NCI-H128 (cell line): ENCODE measurements at regions not wholly inside any gene's neighbourhood (a gene's known extent, or its start where the extent isn't known, plus 50 kb on each side); places are given as distances from the start of the nearest gene placed in this dataset.

ENCODE experiments used
- DNase-seq: peaks from one replicate; lab custom pipeline; 2025; ENCODE audit not compliant: unreplicated experiment; lab: John Stamatoyannopoulos, UW

DNA sequence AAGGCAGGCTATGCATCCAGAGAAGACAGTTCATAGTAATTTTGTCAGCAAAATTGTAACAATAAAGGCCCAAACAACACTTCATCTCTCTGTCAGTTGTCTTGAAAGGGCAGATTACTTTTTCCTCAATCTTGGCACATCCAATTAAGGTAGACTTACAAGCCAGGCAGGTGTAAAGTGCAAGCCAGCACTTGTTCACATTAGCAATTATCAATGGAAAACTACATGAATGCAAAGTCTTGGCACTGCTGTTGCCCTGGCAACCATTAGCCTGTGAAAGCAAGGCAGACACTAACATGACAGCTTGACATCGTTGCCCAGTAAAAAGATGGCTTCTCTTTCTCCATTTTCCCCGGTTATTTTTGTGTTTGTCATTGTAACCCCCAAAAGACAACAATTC, 677.2 kb upstream of the TENM4 start:
- DNase-seq: no peak

- no peak for DNase-seq
These were observed 676.0 kb upstream of the TENM4 start for GRCh38 chr11:80116796-80117195.

DNA sequence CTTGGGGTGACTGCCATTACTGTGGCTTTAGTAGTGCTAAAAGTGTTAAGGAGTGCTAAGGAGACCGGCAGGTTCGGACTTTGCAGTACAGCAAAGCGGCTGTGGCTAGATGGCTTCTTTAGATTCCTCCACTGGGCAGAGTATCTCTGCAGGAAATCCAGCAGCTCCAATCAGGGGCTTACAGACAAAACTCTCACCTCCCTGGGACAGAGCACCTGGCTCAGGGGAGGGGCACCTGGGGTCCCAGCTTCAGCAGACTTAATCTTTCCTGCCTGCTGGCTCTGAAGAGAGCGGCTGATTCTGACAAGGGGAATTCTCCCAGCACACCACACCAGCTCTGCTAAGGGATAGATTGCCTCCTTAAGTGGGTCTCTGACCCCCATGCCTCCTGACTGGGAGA, 668.8 kb upstream of the TENM4 start:
- DNase-seq: no peak

DNA sequence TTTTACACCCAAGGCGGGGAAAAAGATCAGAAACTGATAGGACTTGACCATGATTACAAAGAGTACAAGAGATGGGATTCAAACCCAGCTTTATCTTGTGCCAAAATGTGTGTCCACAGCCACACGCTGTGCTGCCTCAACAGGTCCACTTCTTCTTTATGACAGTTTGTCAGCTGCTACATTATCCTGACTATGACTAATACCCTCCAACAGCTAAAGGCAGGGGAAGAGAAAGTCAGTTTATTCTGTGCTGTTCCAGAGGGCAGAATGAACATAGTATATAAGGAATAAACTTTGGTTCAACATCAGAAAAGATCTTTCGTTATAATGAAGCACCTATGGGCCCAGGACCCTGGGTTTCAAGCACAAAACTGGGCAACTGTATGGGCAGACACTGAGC, 668.2 kb upstream of the TENM4 start:
- no peak for DNase-seq

DNA sequence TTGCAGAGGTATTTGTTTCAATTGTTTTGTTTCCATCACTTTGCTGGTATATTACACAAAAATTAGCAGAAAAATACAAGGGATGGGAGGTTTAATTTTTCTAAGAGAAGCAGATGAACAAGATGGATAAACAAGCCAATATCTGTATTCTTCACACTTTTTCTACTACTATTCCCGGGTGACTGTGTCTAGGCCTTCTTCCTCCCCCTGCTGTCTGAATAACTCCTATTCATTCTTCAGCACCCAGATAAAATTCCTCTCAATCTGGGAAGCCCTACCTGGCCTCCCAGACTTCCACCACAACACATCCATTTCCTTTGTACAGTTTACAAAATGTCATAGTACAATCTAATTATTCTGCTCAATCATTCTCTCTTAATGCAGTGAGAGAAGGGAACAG, 666.6 kb upstream of the TENM4 start:
- no peak for DNase-seq

DNA sequence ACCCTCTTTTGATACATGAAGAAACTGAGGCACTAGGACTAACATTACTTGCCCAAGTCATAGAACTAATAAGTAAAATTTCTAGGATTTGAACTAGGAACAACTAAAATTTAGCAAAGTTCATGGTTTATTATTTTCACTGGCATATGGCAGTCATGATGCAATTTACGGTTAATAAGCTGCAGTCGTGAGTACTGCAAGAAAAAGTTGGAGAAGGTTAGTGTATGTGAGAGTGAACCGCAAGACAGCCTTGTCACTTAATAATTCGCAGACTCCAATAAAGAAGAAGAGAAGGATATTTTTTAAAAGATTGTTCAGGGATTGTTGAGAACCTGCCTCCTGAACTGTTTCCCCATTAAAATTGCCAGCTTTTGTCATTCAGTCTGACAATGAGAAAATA, 663.4 kb upstream of the TENM4 start:
- DNase-seq: no peak

DNA sequence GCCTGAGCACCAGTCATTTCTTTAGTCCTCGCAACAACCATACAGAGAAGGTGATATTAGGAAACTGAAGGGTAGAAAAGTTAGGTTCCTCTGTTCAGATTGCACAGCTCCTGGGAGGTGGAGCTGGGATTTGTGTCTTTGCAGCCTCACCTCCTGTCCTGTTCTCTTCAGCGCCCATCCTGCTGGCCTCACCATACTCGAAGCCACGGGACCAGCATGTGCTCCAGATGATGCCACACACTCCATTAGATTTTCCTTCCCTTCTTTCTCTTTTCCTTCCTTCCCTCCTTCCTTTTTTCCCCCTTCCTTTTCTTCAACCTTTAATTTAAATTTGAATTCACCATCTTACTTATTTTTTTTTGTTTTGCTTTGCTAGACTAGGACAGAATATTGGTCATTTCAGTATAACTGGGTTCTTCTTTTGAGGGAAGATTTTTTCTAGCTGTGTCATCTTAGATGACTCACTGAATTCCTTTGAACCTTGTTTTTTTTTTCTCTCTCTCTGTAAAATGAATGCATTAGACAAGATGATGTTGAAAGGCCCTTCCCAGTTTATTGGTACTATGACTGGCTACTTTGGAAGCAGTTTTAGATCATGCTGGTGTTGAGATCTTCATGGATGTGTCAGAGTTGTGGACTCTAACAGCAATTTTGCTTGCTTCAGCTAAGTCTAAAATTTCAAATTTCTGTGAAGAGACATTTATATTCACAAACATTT, 662.5 kb upstream of the TENM4 start:
- no peak for DNase-seq

DNA sequence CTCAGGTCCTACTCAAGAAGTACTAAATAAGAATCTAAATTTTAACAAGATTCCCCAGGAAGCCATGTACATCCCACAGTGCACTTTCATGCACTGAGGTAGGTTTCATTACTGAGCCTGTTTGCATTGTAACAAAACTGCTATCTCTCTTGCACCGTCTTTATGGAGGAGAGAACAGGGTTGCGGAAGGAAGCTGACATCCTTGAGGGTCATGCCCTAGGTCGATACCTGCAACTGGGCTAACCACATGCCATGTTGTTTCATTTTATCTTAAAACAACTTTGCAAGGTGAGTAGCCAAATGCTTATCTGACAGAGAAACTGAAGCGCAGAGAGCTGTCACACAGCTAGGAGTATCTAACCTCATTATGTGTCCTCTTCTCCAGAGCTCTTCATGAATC, 656.3 kb upstream of the TENM4 start:
- DNase-seq: no peak

DNA sequence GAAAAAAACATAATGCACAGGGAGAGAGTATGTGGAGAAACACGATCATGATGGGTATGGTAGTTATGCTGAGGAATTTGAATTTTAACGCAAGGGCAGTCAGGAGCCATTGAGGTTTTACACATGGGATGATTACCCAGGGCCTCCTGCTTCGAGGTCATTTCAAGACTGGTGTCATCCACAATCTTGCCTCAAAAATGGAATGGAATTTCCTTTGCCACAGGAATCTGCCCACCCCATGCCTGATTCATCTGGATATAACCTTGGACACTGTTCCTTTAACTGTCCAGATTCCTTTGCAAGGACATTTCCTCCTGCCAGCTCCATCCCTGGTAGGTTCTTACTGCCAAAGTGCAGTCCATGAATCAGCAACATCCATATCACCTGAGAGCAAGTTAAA, 655.9 kb upstream of the TENM4 start:
- DNase-seq: no peak

DNA sequence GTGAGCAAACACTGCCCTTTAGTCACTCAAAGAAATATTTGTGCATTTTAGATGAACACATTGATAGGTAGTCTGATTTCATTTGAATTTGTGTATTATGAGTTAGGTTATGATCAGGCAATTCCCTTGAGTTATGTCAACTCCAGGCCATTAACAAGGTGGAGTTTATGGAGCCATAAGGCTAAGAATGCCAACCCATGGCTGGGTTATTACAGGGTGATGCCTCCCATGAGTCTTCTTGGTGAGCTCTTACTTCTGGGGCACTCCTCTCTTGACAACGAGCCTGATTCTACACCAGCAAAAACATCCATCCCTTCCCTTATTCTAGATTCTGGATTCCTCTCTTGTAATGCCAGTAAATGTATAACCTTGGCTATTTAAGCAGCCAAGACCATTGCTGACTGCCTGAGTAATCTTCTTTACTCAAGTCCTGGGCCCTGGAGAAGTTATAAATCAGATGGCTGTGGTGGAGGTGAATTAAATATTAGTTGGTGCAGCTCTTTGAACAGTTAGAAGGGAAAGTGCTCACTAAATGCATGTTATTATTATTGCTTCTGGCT, 645.7 kb upstream of the TENM4 start:
- no peak for DNase-seq

DNA sequence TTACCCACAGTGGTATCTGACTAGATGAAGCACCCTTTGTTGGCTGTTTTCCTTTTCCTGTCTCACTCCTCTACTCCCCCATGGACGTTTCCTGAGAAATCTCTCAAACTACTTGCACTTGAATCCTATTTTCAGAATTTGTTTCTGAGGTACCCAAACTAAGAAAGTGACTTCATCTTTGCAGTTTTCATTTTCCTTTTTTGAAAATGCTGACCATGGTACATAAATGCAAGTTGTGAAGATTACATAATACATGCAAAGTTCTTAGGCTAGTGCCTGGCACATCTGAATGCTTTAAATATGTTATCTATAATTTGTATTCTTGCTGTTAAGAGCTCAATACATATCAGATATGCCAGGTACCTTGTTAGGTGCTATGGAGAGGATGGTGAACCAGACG, 644.7 kb upstream of the TENM4 start:
- no peak for DNase-seq

- DNase-seq: no peak
These were observed 643.8 kb upstream of the TENM4 start for GRCh38 chr11:80084608-80085007.

- DNase-seq: peak; percentile 8
These were observed 642.7 kb upstream of the TENM4 start for GRCh38 chr11:80083531-80083951.

DNA sequence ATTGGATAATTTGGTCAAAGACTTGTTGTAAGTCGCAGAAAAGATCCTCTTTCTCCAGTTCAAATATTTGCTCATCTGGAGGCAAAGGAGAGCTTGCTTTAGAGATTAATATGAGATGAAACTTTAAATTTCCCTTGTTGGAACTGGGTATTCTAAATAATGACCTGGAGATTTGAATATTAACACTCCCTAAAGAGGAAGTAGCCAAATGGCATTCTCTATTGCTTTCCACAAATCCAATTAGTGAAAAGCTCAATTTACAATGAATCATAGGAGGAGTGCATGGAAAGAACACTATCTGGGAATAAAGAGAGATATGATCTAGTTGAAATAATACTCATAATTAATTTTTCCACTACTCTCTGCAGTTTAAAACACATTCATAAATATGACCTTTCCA, 641.6 kb upstream of the TENM4 start:
- DNase-seq: no peak

DNA sequence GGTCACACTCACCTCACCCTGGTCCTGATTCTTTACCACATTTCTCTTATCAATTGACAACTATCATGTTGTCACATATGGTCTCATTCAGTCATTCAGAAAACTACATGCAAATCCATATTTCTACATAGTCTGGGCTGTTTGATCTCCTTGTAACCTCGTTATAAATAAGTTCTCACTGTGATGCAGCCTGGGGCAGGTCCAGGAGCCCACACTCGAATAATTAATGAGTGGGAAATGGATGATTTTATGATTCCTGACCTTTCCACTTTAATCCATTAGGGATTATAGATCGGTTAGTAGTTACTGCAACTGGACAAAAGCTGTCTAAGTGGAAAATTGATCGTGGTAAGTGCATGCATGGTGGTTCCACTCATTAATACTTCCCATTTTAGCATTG, 636.3 kb upstream of the TENM4 start:
- DNase-seq: no peak

GRCh38 chr11:80074837-80075236, 634.0 kb upstream of the TENM4 start:
- no peak for DNase-seq

DNA sequence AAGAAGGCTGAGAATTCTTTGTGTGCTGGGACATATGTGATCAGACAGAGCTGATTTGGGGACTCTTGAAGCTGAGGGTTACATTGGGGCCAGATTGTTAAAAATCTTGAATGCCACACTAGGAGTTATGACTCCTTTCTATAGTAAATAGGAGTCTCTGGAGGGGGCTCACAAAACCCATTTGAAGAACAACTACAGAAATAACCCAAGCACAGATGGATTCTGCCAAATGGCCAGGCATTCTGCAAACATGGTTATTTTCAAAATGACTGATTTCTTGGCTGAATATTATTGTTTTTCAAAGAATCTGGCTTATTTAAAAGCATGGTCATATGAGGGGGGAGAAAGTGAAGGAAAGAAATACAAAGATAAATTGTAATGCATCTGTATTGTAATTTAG, 625.5 kb upstream of the TENM4 start:
- no peak for DNase-seq

- DNase-seq: no peak
These were observed 624.3 kb upstream of the TENM4 start for GRCh38 chr11:80065086-80065485.

DNA sequence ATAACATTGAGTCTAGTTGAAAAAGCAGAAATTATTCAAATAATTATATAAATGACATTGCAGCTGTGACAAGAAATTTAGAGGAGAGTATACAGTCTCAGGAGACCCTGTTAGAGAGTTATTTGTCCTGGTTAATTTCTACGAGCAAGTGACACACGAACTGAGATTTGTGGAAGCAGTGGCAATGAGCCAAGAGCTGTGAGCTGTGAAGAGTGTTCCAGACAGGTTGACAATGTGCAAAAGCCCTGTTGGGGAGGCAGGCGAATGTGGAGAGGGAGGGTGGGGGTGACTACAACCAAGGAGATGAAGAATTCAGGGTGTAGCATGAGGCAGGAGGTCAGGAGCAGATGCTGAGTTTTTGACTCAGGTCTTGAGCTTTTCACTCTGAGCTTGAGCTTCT, 620.2 kb upstream of the TENM4 start:
- no peak for DNase-seq

DNA sequence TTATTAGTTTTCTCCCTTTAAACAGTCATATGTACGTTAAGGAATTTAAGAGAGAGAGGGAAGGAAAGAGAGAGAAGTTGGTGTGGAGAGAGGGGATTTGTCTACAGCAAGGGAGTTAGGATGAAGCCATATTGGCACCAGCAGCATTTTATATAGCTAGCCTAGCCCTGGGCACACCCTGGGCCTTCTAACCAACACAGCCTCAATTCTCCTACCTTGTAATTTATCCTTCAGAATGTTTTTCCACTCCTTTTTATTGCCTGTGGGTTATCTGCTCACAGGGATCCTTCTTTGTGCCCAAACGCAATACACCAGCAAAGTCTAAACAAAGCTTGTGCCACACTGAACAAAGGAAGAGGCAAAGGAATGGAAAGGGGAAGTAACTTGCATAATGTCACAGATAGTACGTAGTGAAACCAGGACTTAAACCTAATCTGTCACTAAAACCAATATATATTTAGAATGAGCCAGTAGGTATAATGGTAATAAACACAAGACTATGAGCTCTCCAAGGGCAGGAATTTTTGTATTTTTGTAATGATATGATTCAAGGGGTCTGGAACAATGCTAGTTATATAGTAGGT, 613.8 kb upstream of the TENM4 start:
- DNase-seq: no peak

DNA sequence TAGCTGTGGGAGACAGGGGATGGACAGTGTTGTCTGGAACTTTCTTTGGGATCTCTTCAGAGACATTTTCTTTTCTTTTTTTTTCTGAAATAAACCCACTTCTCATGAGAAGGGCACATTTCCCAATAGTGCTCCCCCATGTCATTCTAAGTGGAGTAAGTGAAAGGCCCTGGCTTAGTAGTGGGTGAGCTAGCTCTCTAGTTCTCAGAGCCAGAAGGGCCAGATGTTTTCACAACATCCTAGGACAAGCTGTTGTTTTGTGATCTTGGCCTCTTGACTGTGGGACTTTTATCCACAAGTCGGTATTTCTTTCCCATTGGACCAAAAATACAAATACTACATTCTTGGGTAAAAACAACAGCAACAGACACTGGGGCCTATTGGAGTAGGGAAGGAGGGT, 607.7 kb upstream of the TENM4 start:
- no peak for DNase-seq

- no peak for DNase-seq
These were observed 600.5 kb upstream of the TENM4 start for GRCh38 chr11:80041136-80042000.
